SKM-1 treated with dmso at 0.1 percent for 144 hours (cell line): ENCODE measurements at regions not wholly inside any gene's neighbourhood (a gene's known extent, or its start where the extent isn't known, plus 50 kb on each side); places are given as distances from the start of the nearest gene placed in this dataset.

Experiments used
- DNase-seq: peaks from one replicate; lab custom pipeline; 2025; ENCODE audit not compliant: unreplicated experiment; lab: John Stamatoyannopoulos, UW

- DNase-seq, result no peak
These were observed 52.5 kb upstream of the FAM136A start for GRCh38 chr2:70354264-70354949.
